ENCODE measurements at regions not wholly inside any gene's neighbourhood (a gene's known extent, or its start where the extent isn't known, plus 50 kb on each side); places are given as distances from the start of the nearest gene placed in this dataset.

DNA sequence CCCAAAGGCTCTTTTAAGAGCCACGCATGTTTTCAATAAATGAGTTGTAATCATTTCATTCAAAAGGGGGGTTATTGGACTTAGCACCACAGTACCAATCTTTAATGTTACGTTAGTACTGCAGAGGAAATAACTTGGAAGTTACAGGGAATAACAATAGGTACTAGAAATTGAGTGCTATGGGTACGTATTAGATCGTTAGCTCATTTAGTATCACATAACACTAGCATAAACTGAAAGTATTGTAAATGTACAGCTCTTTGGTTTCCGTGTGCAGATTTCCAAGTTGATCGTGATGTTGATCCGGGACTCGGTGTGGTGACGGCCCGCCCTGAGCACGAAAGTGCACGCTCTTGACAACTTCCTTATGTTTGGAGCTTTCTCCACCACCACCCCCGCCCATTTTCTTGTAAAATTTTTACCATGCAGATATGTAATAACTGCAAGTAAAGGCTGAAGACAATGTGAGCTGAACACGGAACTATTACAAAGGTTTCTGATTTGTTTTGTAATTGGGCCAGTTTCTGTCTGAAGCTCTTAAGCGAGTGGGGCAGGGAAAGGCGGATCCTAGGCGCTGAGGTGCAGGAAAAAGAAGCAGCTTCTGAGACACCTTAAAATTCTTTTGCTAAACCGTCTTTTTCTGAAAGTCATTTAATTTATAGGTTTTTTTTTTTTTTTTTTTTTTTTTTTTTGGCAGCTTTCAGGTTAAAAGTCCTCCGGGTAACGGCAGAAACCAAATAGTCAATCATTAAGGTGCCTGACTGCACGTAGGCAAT is 71.5 kb downstream of the HFE start:
- TF ChIP-seq, protein P1, sequence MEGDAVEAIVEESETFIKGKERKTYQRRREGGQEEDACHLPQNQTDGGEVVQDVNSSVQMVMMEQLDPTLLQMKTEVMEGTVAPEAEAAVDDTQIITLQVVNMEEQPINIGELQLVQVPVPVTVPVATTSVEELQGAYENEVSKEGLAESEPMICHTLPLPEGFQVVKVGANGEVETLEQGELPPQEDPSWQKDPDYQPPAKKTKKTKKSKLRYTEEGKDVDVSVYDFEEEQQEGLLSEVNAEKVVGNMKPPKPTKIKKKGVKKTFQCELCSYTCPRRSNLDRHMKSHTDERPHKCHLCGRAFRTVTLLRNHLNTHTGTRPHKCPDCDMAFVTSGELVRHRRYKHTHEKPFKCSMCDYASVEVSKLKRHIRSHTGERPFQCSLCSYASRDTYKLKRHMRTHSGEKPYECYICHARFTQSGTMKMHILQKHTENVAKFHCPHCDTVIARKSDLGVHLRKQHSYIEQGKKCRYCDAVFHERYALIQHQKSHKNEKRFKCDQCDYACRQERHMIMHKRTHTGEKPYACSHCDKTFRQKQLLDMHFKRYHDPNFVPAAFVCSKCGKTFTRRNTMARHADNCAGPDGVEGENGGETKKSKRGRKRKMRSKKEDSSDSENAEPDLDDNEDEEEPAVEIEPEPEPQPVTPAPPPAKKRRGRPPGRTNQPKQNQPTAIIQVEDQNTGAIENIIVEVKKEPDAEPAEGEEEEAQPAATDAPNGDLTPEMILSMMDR (IDR thresholded peaks at IDR 0.05; ENCODE audit: insufficient read depth, low read length, poor library complexity, severe bottlenecking), result no peak
- no peak for TF ChIP-seq EZH2phosphoT487 (conservative IDR thresholded peaks at IDR 0.05; ENCODE audit: low read length)

Measured in SU-DHL-6 (cell line).